Astrocyte of the cerebellum (primary cell): ENCODE measurements at regions not wholly inside any gene's neighbourhood (a gene's known extent, or its start where the extent isn't known, plus 50 kb on each side); places are given as distances from the start of the nearest gene placed in this dataset.

Experiments
- DNase-seq: peaks from one replicate; pipeline ENCODE4 v3.0.0-alpha.2; 2011; ENCODE audit warnings: low read depth
- H3K4me3 ChIP-seq: 2 replicates; pipeline ENCODE4 v1.5.1; 2011; ENCODE audit warnings: mild to moderate bottlenecking, low read depth, low read length, moderate library complexity
- in situ Hi-C: cut with HindIII; loops from 2 replicates; pipeline ENCODE4 v1.10.0; 2017; ENCODE audit warnings: low sequenced_read_pairs
- TF ChIP-seq, protein P1 (sequence below): IDR thresholded peaks from 2 replicates; pipeline ENCODE4 v1.5.1; 2012; ENCODE audit warnings: low read length, low read depth, moderate library complexity, mild to moderate bottlenecking; ENCODE audit errors: missing control alignments

DNA sequence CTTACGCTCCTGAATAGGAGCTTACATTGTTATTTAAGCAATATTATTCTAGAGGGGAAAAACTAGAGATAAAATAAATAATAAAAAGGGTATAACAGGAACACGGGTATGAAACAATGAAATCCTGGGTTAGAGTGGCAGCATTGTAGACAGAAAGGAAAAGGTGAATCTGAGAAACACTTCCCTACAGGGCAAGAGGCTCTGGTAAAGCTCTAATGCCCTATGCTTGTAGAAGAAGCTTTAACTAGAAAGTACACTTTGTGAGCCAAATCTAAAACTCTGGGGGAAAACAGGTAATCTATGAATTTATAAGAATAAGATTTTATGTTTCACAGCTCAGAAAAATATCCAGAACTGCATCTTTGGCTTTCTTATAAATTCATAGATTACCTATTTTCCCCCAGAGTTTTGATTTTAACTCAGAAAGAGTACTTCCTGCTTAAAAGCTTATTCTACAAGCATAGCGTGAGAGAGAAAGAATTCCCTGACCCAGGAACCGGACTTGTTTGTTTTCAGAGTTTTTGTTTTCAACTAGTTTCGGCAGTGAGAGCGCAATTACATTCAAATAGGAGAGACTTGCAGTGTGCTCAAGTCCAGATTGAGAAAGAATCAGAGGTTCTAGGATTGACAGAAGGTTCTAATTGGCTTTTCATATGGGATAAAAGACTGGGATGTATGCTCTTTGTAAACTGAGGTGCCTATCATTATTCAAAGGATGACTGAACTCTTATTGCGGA, 651.0 kb upstream of the RORB start:
- no peak overlapping the region for H3K4me3 ChIP-seq
- in situ Hi-C loops: no loop called here
- DNase-seq: no peak
- TF ChIP-seq, protein P1, sequence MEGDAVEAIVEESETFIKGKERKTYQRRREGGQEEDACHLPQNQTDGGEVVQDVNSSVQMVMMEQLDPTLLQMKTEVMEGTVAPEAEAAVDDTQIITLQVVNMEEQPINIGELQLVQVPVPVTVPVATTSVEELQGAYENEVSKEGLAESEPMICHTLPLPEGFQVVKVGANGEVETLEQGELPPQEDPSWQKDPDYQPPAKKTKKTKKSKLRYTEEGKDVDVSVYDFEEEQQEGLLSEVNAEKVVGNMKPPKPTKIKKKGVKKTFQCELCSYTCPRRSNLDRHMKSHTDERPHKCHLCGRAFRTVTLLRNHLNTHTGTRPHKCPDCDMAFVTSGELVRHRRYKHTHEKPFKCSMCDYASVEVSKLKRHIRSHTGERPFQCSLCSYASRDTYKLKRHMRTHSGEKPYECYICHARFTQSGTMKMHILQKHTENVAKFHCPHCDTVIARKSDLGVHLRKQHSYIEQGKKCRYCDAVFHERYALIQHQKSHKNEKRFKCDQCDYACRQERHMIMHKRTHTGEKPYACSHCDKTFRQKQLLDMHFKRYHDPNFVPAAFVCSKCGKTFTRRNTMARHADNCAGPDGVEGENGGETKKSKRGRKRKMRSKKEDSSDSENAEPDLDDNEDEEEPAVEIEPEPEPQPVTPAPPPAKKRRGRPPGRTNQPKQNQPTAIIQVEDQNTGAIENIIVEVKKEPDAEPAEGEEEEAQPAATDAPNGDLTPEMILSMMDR: no peak

DNA sequence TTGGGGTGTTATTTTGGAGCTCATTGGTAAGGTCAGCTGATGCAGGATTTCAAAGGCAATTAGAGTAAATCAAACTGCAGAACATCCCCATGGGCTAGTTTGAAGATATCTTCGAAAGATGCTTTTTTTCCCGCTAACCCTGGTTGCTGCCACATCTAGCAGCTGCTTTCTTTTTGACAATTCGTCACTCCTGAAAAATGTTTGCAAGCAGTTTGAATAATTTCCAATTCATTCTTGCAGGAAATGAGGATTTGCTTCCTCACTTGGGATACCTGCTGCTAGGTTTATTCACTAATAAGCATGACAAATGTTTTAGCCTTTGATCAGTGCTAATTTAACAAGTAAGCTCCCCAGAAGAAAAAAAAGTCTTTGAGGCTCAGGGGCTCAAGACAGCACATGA, 649.6 kb upstream of the RORB start:
- H3K4me3 ChIP-seq: no peak overlapping the region
- no peak for DNase-seq
- in situ Hi-C loops: no loop called here
- TF ChIP-seq, protein P1: no peak

DNA sequence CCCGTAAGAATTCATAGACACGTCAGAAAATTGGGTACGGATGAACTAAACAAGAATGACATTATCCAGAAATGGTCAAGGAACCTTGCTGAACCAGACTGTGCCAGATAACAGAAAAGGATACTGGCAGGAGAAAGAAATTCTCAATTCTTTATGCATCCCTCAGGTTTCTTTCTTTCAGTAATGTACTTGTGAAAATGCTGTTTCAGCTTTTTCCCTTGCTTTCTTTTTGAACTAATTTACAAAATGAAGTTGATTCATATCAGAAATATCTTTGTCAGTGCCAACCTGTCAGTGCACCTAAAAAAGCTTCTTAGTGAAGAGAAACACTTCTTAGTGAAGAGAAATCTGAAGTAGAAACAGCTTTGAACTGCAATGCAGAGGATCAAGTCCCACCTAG, 643.6 kb upstream of the RORB start:
- TF ChIP-seq, protein P1: no peak
- no peak for DNase-seq
- H3K4me3 ChIP-seq: no peak overlapping the region
- in situ Hi-C loops: no loop called here

DNA sequence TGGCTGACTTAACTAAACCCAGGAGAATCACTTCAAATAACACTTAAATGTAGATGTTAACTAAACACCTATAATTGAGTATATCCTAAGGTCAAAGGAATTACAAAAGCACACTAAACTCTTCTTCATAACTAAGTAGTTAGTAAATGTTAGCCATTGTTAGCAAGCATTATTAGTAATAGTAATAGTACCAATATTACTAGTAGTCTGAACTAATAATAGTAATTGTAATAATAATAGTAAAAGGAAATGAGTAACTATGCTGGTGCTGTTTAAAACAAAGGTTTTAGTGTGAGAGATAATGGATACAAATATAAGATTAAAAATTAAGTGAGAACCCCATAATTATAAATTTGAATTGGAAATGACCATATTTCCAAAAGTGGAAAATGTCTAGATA, 641.9 kb upstream of the RORB start:
- no peak overlapping the region for H3K4me3 ChIP-seq
- in situ Hi-C loops: no loop called here
- TF ChIP-seq, protein P1: no peak
- no peak for DNase-seq

DNA sequence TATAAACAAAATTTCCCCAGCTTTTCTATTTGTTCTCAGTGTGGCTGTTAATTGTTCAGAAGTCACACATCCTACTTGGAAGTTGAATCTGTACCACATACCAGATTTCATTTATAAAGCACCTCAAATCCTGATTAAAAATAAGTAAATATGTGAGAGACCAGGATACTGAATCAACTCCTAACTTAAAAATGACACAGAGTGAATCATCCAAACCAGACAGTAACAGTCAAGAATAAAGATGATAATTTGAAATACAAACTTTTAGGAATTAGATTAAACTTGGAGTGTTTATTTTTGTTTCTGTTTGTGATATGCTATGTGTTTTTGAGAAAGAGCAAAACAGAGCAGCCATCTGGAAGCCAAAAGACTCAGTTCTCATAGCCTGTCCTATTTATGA, 633.2 kb upstream of the RORB start:
- TF ChIP-seq, protein P1: no peak
- DNase-seq: no peak
- in situ Hi-C loops: no loop called here

DNA sequence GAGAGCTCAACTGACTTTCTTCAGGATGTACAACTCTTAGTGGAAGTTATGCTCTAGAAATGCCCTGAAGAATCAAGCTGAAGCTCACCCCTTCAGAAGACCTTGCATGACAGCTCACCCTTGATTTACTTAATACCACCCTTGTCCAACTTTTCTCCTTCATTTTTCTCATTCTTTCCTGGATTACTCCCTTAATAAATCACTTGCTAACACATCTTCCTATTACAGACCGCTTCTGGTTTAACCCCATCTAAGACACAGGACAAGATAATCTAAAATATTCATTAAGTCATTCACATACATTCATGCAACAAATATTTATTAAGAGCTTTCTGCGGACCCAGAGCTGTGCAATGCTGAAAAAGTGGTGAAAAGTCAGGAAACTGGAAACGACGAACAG, 630.7 kb upstream of the RORB start:
- no peak overlapping the region for H3K4me3 ChIP-seq
- DNase-seq: no peak
- TF ChIP-seq, protein P1: no peak
- in situ Hi-C loops: no loop called here

More for the DNA sequence above, 633.2 kb upstream of the RORB start:
- H3K4me3 ChIP-seq: no peak overlapping the region
